ENCODE measurements at regions not wholly inside any gene's neighbourhood (a gene's known extent, or its start where the extent isn't known, plus 50 kb on each side); places are given as distances from the start of the nearest gene placed in this dataset.
A peak's percentile ranks its signal among the peaks of the same experiment; 100 is the strongest.

DNA sequence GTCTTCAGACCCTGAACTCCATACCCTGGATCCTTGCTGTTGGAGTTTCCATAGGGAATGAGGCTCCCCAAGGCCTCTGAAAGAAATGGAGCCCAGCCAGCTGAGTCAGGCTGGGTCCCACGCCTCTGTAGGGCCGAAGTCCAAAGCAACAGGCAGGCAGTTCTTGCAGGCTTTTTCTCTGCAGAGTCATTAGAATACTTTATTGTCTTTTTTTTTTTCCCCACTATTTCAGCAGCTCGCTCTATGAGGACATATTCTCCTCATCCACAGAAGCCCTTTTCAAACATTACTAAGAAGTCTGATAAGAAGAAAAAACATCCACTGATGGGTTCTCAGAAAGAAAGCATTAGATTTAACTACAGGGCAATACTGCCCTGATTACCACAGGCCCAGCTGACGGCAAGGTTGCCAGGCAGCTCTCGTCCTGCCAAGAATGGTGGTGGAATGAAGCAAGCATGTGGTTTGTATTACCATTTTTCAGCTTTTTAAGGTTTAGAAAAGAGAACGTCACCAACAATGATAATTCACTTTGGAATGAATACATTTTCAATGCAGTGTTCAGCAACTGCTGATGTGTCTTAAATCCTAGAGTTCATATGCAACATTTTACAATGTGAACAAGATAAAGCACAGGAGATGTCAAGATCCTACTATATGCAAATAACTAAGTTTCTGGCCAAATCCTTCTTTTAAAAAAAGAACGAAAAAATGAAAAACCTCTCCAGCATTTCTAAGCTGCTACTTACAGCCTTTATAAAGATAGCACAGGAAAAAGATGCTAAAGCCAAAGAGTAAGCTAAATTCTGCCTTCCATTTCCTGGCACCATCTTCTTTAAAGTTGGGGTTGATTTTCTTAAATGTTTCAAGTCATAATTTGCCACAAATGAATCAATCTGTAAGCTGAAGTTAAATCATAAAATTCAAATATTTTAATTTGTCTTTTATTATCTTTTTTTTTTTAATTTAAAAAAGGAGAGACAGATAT lies 223.6 kb upstream of the CITED2 start:
- DNase-seq (ENCODE audit: low read depth), result peak; percentile 85

DNA sequence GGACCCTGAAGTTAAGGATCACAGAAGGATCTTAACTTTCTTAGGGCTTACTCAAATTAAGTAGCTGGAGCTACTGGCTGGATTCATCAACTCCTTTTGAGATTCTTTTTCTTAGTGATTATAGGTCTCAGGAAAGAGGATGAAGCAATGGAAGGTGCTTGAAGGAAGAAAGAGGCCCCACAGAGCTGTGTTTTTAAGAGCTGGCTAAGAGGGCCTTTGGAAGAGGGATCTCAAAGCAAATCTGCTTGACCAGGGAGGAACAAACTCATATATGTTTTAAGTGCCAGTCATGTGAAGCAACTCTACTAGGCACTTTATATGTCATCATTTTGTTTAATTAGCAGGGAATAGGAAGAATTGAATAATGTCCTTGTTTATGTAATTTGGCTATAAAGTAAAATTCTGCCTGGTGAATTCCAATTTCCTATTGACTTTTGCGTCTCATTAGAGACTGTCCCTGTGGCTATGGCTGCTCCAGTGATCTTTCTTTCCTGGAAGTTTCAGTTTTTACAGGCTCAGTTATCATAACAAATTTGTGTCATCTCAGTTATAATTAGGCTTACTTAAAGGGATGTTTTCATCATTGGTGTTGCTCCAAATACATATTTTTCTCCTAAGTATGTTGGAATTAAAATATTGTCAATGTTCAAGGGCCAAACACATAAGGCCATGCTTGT lies 222.8 kb upstream of the CITED2 start:
- DNase-seq (ENCODE audit: low read depth), result no peak

DNA sequence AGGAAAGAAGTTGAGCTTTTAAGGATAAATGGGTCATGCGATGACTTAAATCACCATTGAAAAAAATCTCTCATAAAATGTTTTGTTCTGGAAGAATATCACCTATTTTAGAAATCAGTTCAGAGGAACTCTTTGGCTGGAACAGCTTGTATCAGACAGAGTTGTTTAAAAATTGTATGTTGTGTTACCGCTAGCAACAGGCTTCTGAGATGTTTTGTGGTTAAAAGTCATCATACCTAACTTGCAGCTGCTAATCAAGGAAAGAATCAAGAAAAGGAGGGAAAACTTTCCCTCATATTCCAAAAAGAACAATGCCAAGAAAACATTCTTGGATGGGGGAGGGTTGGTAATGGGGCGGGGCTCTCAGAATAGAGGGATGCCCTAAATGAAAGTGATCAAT lies 220.7 kb upstream of the CITED2 start:
- peak; percentile 29 for DNase-seq (ENCODE audit: low read depth)

DNA sequence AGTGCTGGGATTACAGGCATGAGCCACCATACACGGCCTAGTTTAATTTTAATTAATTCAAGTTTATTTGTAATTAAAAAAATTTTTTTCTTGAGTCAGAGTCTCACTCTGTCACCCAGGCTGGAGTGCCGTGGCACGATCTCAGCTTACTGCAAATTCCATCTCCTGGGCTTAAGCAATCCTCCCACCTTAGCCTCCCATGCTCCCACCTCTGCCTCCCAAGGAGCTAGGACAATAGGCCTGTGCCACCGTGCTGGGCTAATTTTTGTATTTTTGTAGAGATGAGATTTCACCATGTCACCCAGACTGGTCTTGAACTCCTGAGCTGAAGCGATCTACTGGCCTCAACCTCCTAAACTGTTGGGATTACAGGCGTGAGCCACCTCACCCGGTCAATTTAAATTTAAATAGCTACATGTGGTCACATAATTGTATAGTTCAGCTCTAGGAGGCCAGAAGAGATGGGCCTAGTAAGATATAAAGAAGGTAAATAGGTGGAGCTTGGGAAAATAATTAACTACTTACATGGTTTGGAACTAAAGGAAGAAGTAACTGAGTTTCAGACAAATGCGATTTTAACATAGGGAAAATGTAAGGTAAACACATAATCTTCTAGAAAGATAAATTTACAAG lies 220.0 kb upstream of the CITED2 start:
- no peak for DNase-seq (ENCODE audit: low read depth)

DNA sequence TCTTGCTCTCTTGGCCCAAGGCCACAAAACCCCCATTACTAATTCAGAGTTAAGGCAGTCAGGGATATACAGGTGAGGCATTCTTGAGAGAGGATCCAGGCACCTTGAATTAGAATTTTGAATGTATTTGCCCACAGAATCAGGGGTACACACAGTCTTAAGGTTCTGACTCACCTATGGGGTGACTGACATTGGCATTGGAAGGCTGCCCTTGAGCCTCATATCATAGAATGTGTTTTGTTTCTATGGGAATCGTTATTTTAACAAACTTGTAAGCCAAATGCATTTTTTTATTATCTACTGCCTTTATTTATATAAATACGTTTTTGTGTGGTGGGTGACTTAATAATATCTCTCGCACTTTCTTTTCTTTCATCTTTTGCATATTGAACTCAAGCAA lies 218.6 kb upstream of the CITED2 start:
- DNase-seq (ENCODE audit: low read depth), result no peak

DNA sequence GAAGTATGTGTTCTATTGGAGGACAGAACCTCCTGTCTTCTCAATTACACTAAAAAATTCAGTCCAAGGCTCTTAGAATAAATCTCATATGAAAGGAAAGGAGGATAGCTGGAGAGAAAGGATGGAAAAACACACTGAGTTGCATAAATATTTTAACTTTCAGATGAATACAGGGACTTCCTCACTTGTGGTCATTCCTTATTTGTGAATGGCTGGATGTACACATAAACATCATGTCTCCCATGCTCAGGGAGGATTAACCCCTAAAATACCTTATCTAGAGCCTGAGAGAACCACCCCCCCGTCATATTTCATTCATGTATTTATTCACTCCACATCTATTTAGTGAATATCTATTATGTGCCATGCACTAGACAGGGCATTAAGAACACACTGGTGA lies 217.6 kb upstream of the CITED2 start:
- no peak for DNase-seq (ENCODE audit: low read depth)

DNA sequence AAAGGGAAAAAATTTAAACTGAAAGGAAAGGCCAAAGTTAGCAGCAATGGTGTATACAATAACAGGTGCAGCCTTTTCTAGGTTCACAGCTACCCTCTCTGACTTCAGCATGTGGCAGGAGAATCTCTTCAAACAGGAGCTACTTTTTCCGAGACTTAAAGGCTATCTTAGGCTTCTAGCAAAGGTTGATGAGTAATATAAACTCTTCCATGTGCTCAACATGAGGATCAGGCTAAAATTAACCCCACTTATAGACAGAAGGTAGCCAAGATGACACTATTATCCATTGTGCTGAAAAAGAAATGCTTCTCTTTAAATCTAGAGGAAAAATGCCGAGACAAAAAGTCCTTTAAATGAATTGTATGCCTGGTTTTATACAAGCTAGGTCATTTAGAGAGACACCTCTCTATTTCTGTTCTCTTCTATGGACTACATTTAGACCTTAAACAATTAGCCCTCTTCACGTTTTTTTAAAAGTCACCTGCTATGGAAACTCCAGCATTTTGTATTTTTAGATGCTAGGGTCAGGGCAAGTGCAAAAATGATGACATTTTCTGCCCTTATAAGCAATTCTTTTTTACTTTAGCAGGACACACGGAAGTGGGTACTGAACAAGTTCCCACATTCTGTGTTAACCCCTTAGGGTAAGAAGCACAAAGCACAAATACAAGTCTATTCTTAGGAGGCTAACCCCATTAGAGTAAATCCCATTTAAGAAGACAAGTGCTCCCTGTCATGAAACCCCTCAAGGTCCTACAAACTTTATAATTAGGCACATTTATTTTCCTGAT lies 216.8 kb upstream of the CITED2 start:
- DNase-seq (ENCODE audit: low read depth), result no peak

DNA sequence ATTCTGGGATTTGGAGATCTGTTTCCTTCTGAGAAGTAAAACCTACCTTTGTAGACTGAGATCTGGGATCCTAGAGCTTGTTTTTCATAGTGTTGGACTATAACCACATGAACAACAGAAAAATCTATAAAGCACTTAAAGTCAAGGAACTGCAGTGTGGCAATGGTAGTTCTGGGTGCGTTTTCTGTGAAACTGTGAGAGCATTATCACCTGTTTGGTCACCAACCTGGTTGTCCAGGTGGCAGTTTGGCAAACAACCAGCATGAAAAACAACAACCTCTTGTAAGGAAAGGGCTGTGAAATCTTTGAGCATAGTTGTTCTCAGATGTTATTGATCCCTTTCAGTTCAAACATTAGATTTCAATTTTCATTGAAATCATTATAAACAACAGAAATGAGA lies 215.8 kb upstream of the CITED2 start:
- no peak for DNase-seq (ENCODE audit: low read depth)

DNA sequence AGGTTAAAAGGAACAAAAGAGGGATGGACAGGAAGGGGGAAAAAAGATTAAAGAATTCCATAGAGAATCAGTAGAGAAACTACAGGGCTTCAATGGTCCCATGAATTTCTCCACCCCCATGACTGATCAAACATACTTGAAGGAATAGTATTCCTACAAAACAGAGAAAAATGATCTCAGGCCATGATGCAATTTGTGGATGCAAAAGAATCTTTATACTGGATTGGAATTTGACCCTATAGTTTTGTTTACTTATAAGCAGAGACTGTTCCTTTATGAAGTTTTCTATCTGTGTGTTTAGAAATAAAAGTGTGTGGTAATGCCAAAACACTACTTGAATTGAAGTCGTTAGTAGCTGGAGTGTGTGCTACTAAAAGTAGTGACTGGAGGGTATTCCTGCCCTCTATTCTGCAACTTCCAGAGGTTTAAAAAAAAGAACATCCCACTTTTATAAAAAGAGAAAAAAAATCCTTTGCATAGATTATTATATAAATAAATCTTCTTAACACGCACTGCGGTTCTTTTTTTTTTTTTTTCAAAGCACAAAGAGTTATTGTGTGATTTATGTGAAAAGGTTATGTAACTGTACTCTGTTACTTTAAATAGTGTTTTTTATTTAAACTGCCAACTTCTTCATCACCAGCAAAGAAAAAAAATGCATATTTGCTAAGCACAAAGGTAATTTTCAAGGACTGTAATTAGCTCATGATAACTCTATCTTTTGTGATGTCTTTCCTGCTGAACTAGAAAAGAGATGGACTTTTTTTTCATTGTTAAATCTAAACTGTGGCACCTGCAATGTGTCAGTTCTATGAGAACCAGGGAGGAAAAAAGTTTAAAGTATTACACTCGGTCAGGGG lies 214.5 kb upstream of the CITED2 start:
- peak; percentile 84 for DNase-seq (ENCODE audit: low read depth)

DNA sequence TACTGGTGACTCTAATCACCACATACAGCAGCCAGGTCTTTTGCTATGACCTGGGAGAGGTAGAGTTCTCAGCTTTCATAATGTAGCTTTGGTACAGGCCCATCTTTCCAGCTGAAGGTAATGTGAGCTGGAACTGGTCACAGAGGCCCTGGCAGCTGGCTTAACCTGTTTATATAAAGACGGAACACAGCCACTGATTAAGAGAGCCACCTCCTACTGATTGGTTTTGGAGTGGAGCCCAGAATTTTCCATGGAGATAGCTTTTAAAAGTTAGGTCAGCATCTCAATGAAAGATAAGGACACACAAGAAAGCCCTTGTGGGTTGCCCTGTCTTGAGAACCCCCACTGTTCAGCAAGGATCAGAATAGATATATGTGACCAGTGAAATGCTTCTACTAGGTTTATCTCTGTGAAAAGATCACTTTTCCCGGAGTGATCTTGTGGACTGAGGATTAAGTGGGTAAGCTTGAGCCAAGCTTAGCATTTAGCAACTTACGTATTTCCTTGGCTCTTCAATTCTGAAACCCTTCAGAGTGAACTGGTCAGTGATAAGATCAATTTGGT lies 213.7 kb upstream of the CITED2 start:
- DNase-seq (ENCODE audit: low read depth), result peak; percentile 51

DNA sequence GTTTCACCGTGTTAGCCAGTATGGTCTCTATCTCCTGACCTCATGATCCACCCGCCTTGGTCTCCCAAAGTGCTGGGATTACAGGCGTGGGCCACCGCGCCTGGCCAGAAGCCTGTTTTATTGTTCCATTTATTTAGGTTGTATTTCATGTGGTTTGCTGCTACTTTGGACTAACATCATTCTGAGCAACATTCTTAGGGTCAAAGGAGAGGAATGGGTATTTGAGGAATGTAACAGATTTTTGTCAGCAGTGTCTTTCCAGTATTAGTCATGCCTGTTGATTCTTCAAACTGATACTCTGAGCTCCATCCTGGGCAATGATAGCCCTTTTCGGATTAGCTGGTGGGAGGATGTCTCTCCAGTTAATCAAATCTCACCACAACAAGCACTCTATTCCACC lies 213.0 kb upstream of the CITED2 start:
- DNase-seq (ENCODE audit: low read depth), result peak; percentile 96

DNA sequence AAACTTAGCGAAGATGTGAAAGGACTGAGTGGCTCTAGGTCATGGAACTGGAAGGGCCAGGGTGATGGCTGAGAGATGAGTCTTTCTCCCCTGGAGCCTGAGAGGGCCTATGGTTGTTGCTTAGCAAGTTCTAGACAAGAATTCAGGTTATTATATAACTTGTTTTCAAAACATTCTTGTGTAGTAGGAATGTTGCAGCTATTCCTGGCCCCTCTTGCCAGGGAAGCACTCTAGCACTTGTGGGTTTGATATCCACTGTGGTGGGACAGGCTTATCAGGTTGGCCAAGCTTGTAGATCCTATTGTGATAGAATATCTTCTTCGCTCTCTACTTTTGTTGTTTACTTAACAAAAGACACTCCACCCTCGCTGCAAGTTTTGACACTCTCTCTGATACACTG lies 211.8 kb upstream of the CITED2 start:
- no peak for DNase-seq (ENCODE audit: low read depth)

DNA sequence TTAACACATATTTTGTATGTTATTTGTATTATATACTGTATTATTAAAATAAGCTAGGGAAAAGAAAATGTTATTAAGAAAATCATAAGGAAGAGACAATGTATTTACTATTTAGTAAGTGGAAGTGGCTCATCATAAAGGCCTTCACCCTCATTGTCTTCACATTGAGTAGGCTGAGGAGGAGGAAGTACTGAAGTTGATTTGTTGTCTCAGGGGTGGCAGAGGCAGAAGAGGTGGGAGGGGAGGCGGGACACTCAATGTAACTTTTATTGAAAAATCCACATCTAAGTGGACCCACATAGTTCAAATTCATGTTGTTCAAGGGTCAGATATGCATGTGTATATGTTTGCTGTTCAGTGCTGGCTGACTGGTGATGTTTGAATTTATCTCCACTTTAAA lies 210.2 kb upstream of the CITED2 start:
- DNase-seq (ENCODE audit: low read depth), result no peak

DNA sequence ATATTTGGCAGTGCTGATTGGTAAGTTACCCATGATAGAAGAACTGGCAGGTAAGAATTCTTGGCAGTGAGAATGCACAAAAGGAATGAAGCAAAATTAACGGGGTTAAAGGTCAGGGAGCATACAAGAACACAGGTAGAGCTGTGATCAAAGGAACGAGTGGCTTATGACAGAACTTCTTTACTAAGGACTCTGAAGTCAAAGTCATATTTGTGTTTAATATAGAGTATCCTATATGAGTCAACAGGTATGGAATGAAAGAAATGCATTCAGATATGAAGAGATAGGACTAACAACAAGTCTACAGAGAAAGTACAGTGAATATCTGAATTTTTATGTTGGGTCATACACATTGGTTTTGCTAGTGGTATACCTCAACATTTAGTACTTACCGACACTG lies 209.0 kb upstream of the CITED2 start:
- peak; percentile 82 for DNase-seq (ENCODE audit: low read depth)

DNA sequence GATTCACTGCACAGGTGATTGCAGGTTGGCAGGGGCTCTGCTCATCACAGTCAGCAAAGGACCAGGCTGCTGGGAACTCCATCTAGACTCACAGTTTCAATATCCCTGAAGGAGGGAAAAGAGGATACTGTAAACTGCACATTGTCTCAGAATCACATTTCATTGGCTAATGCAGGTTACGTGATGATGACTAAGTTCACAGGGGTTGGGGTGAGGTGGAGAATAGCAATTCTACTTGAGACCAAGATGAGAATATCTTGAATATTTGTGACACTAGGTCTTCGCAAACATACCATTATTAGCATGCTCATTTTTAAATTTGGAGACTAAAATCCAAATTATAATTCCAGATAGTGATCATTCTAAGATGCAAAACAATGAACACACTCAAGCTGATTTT lies 208.5 kb upstream of the CITED2 start:
- peak; percentile 69 for DNase-seq (ENCODE audit: low read depth)

DNA sequence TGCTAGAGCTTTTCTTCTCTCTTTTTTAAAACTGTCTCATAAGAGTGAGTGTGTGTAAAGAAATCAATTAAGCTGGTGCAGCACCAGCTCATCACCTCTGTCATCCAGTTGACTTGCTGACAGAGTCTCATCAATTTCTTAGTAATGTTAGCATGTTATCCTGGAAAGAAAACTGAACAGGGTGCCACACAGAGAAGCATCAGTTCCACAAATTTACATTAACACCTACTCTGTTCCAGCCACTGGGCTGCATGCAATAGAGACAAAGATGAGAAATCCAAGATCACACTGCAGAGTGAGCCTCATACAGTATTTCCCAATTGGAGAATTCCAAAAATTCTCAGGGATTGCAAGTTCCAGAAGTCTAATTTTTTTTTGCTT lies 207.0 kb upstream of the CITED2 start:
- no peak for DNase-seq (ENCODE audit: low read depth)

DNA sequence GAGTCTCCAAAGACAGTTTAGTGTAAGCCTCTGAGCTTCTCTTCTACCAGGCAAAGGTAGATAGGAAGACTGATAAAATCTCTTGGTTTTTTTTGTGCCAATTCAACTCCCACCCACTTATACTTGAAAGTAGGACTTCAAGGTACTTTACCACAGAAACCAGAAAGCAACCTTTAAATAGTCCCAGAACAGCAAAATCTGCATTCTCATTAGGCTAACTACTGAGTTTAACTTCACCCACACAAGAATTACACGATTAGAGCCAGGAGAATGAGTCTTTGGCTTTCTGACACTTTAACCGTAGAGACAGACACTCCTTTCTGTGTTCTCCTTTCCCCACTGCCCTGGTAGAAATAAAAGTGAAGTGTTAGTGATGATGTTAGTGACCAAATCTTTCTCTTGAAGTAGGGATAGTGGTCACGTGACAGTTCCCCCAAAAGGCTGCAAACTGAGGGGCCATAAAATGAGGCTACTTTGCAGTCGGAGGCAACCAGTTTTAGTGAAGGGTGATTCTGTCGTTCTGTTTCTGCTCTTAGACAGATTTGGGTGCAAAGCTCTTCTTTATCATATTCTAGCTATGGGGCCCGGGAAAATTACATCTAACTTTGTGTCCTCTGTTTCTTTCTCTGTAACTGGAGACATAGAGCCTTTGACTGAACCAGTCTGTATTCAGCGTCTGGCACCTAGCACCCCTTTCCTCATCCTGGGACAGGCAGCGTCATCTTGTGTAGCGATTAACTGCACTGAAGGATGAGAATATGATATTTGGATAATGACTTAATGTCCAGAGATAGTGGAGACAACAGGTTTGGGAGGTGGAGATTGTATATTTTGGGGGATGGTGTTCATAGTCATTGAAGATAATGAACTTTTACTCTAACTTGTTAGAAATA lies 206.4 kb upstream of the CITED2 start:
- no peak for DNase-seq (ENCODE audit: low read depth)

DNA sequence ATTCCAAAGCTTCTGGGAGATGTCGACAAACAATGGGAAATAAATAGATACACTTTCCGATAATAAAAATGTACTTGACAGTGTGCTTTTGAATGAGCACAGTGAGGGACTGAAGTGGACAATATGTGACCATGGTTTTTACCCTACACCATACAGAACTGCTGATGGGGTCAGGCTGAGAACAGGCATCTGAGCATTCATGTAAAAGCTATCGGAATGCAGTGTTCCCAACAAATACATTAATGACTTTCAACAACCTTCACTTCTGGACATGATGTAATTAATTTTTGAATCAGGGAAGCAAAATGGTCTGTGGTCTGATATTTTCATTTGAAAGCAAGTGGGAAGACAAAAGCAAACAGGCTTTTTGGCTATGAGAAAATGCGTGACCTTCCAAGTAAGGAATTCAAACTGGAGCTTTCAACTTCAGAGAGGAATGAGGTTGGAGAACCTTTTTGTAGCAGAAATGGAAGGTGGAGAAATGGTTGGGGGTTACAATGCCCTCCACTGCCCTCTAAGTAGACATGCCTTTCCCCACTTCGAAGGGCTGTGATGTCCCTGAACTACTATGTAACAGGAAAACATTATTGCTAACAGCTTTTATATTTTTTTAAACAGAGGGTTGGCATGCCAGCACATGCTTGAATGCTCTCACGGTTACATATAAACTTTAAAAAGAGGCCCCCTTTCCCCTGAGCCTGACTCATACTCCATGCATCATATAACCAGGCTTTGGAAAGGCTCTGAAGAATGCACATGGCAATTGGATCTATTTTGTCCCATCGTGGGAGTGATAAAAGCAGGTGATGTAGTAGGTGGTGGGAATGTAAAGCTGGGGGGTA lies 203.5 kb upstream of the CITED2 start:
- peak; percentile 94 for DNase-seq (ENCODE audit: low read depth)
